Small intestine (tissue), 7 donors: ENCODE measurements at regions not wholly inside any gene's neighbourhood (a gene's known extent, or its start where the extent isn't known, plus 50 kb on each side); places are given as distances from the start of the nearest gene placed in this dataset.

Source experiments
- DNase-seq, 2 donors: peaks; one replicate each; pipeline versions ENCODE4 v3.0.0 to v3.0.0-alpha.2; 2013
- FAIRE-seq: peaks from 2 replicates; lab custom pipeline; 2012; peaks lifted over from hg19 to GRCh38; lab: Jason Lieb, UNC
- H3K27ac ChIP-seq, 3 donors: one replicate each; pipeline ENCODE4 v1.5.1; 2013; ENCODE audit warnings: low read length in 2 of 3, mild to moderate bottlenecking in 2 of 3, control low read depth in 1 of 3, inconsistent platforms in 1 of 3, low read depth in 1 of 3, moderate library complexity in 1 of 3
- H3K27me3 ChIP-seq, 3 donors: one replicate each; pipeline ENCODE4 v1.6.1; 2013; ENCODE audit warnings: low read length in 3 of 3, inconsistent platforms in 1 of 3; ENCODE audit not compliant: control insufficient read depth in 3 of 3, insufficient read depth in 3 of 3
- H3K36me3 ChIP-seq, 3 donors: one replicate each; pipeline ENCODE4 v1.6.1; 2013; ENCODE audit warnings: low read length in 3 of 3, inconsistent platforms in 1 of 3, low read depth in 1 of 3, mild to moderate bottlenecking in 1 of 3, moderate library complexity in 1 of 3; ENCODE audit not compliant: control insufficient read depth in 3 of 3, insufficient read depth in 2 of 3
- H3K4me1 ChIP-seq, 3 donors: one replicate each; pipeline ENCODE4 v1.6.1; 2013; ENCODE audit warnings: low read length in 2 of 3, inconsistent platforms in 1 of 3, low read depth in 1 of 3, mild to moderate bottlenecking in 1 of 3, moderate library complexity in 1 of 3; ENCODE audit not compliant: control insufficient read depth in 3 of 3, insufficient read depth in 2 of 3
- H3K4me3 ChIP-seq, 3 donors: one replicate each; pipeline ENCODE4 v1.5.1; 2013; ENCODE audit warnings: low read length in 3 of 3, control low read depth in 1 of 3, inconsistent platforms in 1 of 3, low read depth in 1 of 3, mild to moderate bottlenecking in 1 of 3, moderate library complexity in 1 of 3
- H3K9me3 ChIP-seq, 2 donors: one replicate each; pipeline ENCODE4 v1.6.1; 2013; ENCODE audit warnings: low read depth in 1 of 2, low read length in 1 of 2; ENCODE audit not compliant: control insufficient read depth in 2 of 2, insufficient read depth in 1 of 2
- WGBS, 3 donors: extraction: QIAGEN DNeasy Blood & Tissue Kit; methylation state at CpG; one replicate each; pipeline ENCODE4 v1.1.7; 2013; 5-methylcytosine and 5-hydroxymethylcytosine counted together
- donor health status: healthy with polysubstance abuse.
- donor health status: control.
- donor health status: control.
- donor health status: Bipolar disorder and iron deficiency.
- donor health status: healthy.

DNA sequence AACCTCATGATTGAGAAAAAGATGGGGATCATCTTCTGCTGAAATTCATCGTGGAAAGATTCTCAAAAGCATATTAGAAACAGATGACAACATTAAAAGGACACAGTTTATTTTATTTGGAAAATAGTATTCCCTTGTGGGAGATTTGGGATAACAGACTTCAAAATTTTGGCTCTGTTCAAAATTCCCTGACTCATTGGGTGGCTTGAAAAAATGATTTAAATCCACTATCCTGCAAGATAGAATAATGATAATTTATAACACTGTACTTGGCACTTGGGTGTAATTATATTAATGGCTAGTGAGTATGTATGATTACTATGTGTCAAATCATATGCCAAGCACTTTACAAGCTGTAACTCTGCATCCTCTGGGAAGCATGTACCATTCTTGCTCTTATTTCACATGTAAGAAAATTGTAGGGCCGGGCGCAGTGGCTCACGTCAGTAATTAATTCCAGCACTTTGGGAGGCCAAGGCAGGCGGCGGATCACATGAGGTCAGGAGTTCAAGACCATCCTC, 128.8 kb downstream of the LMNTD1 start:
- Histone ChIP-seq H3K27ac (no peak overlapping the region), H3K4me1 (peaks cover 0 to 5% (median 0%) of the 10 kb centered on the region in 3 donors), H3K9me3 (no peaks in the 10 kb centered on the region), H3K4me3 (no peak overlapping the region), H3K36me3 (no peaks in the 10 kb centered on the region), H3K27me3 (no peaks in the 10 kb centered on the region)
- DNase-seq (no peak), FAIRE-seq (no peak)
- WGBS, 3 donors, result 70 to 75% (median 74%) methylated on average over 6 of the region's 6 CpGs

DNA sequence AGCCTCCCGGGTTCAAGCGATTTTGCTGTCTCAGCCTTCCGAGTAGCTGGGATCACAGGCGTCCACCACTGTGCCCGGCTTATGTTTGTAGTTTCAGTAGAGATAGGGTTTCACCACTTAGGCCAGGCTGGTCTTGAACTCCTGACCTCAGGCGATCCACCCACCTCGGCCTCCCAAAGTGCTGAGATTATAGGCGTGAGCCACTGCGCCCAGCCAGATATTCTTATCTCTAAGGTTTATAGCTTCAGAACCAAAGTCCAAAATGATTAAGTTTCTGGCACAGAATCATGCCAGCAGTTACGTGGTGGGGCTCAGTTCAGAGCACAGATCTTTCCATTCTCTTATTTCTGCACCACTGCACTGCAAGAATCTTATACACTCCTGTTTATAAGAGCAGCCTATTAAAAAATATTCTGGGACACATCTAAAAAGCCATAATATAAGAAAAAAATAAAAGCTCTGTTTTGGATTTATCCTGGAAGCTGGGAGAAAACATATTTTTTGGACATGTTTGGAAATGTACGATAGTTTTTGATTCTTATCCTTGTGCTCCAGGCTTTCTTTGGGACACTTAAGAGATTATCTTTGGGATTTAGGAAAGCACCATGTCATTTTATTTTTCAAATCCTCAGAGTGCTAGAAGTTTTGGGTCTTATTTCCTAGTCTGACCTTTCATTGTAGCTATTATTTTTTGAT, 129.6 kb downstream of the LMNTD1 start:
- DNase-seq (peak; percentile 83 to 89), FAIRE-seq (no peak)
- peak overlapping the region in 1 of 3 donors; percentile 44 for H3K27ac ChIP-seq
- WGBS, 3 donors, result 16 to 53% (median 43%) methylated on average over 11 of the region's 11 CpGs
- no peaks in the 10 kb centered on the region for H3K36me3 ChIP-seq
- H3K27me3 ChIP-seq, result no peaks in the 10 kb centered on the region
- no peak overlapping the region for H3K4me3 ChIP-seq
- peaks cover 0 to 5% (median 0%) of the 10 kb centered on the region in 3 donors for H3K4me1 ChIP-seq
- H3K9me3 ChIP-seq, result no peaks in the 10 kb centered on the region

- no peak for DNase-seq
- H3K27ac ChIP-seq, result no peak overlapping the region
- peaks cover 0 to 5% (median 0%) of the 10 kb centered on the region in 3 donors for H3K4me1 ChIP-seq
- H3K9me3 ChIP-seq, result no peaks in the 10 kb centered on the region
- FAIRE-seq, result no peak
- no peak overlapping the region for H3K4me3 ChIP-seq
- WGBS, 3 donors, result 46 to 78% (median 65%) methylated on average over 1 of the region's 1 CpG
- no peaks in the 10 kb centered on the region for H3K27me3 ChIP-seq
- H3K36me3 ChIP-seq, result no peaks in the 10 kb centered on the region
Observed at GRCh38 chr12:25422241-25422640, 130.8 kb downstream of the LMNTD1 start.

DNA sequence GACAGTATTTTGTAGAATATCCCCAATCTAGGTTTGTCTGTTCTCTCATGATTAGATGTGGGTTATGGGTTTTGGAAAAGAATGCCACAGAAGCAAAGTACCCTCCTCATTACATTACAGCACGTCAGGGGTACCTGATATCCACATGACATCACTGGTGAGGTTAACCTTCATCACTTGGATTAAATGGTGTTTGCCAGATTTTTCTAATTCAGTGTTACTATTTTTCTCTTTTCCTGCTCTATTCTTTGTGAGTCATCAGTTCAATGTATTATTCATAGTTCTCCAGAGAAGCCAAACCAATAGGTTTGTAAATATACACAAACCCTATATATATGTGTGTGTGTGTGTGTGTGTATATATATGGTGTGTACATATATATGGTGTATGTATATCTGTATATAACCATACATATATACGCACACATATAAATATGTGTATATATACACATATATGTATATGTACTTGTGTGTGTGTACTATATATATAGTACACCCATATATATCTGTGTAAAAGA, 131.4 kb downstream of the LMNTD1 start:
- H3K36me3 ChIP-seq, result no peaks in the 10 kb centered on the region
- H3K4me1 ChIP-seq, result peaks cover 0 to 5% (median 0%) of the 10 kb centered on the region in 3 donors
- no peaks in the 10 kb centered on the region for H3K27me3 ChIP-seq
- FAIRE-seq (no peak), DNase-seq (no peak)
- H3K9me3 ChIP-seq, result no peaks in the 10 kb centered on the region
- no peak overlapping the region for H3K27ac ChIP-seq
- H3K4me3 ChIP-seq, result no peak overlapping the region
- WGBS, 3 donors, result 86 to 96% (median 95%) methylated on average over 2 of the region's 2 CpGs

- DNase-seq (no peak), FAIRE-seq (no peak)
- H3K9me3 ChIP-seq, result no peaks in the 10 kb centered on the region
- no peak overlapping the region for H3K4me3 ChIP-seq
- no peaks in the 10 kb centered on the region for H3K27me3 ChIP-seq
- H3K4me1 ChIP-seq, result peaks cover 0 to 5% (median 0%) of the 10 kb centered on the region in 3 donors
- H3K36me3 ChIP-seq, result no peaks in the 10 kb centered on the region
- WGBS, 3 donors, result 49 to 53% (median 50%) methylated on average over 4 of the region's 4 CpGs
- H3K27ac ChIP-seq, result no peak overlapping the region
Observed at GRCh38 chr12:25420116-25420515, 133.0 kb downstream of the LMNTD1 start.

DNA sequence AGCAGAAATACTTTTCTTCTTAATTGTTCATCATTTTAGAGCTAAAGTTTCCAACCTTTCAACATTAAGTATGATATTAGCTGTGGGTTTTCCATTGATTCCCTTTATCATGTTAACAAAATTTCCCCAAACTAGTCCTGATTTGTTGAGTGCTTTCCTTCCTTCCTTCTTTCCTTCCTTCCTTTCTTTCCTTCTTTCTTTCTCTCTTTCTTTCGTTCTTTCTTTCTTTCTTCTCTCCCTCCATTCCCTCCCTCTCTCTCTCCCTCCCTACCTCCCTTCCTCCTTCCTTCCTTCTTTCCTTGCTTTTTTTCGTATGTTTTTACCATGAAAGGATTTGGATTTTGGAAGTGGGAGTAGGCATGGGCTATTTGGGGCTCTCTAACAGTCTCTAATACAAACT, 133.5 kb downstream of the LMNTD1 start:
- 76 to 86% (median 86%) methylated on average over 2 of the region's 2 CpGs for WGBS, 3 donors

DNA sequence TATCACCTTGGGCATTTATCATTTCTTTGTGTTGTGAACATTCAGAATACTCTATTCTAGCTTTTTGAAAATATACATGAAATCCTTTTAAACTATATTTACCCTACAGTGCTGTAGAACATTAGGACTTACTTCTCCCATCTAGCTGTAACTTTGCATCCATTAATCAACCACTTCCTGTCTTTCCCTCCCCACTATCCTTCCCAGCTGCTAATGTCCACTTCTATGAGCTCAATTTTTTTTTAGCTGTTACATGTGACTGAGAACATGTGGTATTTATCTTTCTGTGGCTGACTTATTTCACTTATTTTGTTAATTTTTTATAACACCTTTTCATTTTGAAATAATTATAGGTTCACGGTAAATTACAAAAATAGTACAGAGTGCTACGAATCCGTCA, 136.0 kb downstream of the LMNTD1 start:
- Histone ChIP-seq H3K36me3 (no peaks in the 10 kb centered on the region), H3K9me3 (no peaks in the 10 kb centered on the region), H3K4me3 (no peak overlapping the region), H3K27ac (no peak overlapping the region), H3K4me1 (no peaks in the 10 kb centered on the region), H3K27me3 (no peaks in the 10 kb centered on the region)
- DNase-seq (no peak), FAIRE-seq (no peak)
- 86 to 95% (median 87%) methylated on average over 3 of the region's 3 CpGs for WGBS, 3 donors

More for the DNA sequence above, 133.5 kb downstream of the LMNTD1 start:
- no peaks in the 10 kb centered on the region for H3K27me3 ChIP-seq
- FAIRE-seq (no peak), DNase-seq (no peak)
- H3K36me3 ChIP-seq, result no peaks in the 10 kb centered on the region
- no peak overlapping the region for H3K4me3 ChIP-seq
- peaks cover 0 to 5% (median 0%) of the 10 kb centered on the region in 3 donors for H3K4me1 ChIP-seq
- H3K9me3 ChIP-seq, result no peaks in the 10 kb centered on the region
- H3K27ac ChIP-seq, result no peak overlapping the region

DNA sequence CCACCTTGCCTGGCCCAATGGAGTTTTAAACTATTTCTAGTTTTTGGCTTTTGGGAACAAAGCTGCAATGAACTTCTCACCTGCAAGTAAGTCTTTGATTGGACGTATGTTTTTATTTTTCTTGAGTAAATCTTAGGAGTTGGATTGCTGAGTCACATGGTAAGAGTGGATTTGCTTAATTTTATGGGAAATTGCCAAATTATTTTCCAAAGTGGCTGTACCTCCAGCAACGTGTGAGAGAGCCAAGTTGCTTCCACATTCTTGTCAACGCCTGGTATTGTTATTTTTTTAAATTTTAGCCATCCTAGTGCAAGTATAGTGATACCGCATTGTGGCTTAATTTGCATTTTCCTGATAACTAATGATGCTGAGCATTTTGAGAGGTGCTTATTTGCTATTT, 136.6 kb downstream of the LMNTD1 start:
- Histone ChIP-seq H3K4me1 (no peaks in the 10 kb centered on the region), H3K9me3 (no peaks in the 10 kb centered on the region), H3K4me3 (no peak overlapping the region), H3K36me3 (no peaks in the 10 kb centered on the region), H3K27ac (no peak overlapping the region), H3K27me3 (no peaks in the 10 kb centered on the region)
- no peak for DNase-seq
- WGBS, 3 donors, result 64 to 76% (median 72%) methylated on average over 4 of the region's 4 CpGs
- no peak for FAIRE-seq
